ENCODE measurements at regions not wholly inside any gene's neighbourhood (a gene's known extent, or its start where the extent isn't known, plus 50 kb on each side); places are given as distances from the start of the nearest gene placed in this dataset.

GRCh38 chr22:48605125-48605524 is 1222.5 kb downstream of the BRD1 start:
- no peak for DNase-seq

- no peak for DNase-seq
Measured at GRCh38 chr22:48603621-48604320, 1223.9 kb downstream of the BRD1 start.

GRCh38 chr22:48602805-48603518 is 1224.7 kb downstream of the BRD1 start:
- DNase-seq: no peak

DNA sequence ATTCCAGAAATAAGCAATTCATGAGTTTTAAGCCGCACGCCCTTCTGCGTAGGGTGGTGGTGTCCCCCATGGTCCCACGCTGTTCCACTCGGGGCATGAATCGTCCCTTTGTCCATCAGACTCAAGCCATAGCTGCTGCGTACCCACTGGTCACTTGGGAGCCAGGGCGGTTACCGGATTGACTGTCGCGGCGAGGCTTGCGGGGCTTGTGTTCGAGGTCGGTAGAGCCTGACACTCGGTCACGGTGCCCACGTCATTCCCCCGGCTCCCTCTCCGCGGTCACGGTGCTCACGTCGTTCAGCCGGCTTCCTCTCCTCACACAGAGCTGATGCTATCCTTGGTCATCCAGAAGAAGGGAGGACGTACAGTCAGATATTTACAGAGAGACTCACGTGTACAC is 1227.0 kb downstream of the BRD1 start:
- no peak for DNase-seq

DNA sequence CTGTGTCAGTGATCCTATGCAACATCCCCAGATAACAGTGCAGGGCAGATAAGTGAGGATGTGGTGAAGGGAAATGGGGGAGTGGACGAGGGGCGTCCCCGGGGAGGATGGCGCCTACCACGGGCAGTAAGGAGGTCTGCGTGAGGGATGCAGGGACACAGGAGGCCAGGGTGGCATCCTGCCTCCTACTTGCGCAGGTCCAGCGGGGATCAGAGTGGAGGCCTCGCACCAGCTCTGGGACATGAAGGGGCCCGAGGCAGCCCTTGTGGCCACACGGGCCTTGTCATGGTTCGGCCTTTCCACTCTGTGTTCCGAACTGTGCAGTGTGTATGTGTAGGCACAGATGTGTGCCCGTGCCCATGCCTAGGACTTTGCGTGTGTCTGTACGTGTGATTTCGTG is 1227.5 kb downstream of the BRD1 start:
- DNase-seq: no peak

GRCh38 chr22:48599346-48599745 is 1228.3 kb downstream of the BRD1 start:
- DNase-seq: no peak

- no peak for DNase-seq
Measured at GRCh38 chr22:48596111-48596850, 1231.4 kb downstream of the BRD1 start.

- no peak for DNase-seq
Measured at GRCh38 chr22:48595511-48595905, 1232.2 kb downstream of the BRD1 start.

DNA sequence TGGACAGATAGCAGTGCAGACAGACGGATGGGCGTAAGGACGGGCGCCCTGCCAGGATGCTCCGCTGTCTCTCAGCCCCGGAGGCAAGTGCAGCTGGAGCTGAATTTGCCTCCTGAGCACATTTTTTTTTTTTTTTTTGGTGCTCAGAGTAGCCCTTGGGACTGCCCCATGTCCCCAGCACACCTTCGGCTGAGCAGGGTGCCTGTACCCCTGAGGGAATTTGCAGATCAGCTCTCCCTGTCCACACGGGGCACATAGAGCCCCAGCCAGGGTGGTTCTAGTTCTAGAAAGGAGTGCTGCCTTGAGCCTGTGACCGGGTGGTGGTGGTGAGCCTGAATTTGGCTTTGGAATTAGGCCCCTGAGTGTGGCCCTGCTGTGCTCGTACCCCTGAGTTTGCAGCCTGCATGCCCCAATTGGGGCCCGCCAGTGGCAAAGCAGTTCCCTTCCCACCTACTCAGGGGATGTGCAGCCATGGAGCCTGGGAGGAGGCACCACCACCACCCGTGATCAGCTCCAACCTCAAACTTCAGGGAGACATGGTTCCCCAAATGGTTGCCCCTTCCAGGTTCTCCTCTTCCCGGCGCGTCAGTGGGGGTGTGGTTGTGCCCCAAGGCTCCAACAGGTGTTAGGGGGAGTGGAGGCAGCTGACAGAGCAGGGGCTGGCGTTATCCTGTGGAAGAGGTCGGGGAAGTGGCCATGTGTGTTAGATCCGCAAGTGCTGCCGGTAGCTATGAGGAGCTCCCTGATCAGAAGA is 1232.7 kb downstream of the BRD1 start:
- DNase-seq: no peak

DNA sequence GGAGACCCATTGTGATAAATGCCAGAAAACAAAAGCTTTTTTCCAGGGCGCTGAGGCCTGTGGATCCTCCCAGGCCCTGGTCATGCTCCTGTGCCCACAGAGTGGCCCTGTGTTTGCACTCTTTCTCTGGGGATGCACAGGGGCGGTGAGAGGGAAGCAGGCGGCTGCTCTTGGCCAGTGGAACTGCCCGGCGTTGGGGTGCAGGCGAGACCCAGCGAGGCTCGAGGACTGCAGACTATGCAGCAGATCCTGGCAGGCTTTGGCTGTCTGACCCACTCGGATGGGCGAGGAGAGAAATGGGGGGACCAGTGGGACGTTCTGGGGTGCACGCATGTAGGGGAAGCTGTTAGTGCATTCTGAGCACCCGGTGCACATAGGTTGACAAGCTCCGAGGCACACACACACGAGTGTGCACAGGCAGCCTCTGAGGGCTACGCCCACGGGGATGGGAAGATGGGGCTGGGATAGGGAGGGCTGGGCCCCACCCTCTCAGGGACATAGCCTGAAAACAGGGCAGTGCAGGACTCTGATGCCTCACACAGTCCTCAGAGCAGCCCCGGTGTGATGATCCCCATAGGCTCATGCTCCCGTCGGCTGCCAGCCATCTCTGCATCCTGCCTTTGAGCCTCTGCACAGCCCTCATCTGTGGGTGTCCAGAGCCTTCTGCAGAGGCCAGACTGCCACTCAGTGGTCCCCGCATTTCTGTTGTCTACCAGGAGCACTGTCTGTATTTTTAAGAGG is 1233.5 kb downstream of the BRD1 start:
- no peak for DNase-seq

DNA sequence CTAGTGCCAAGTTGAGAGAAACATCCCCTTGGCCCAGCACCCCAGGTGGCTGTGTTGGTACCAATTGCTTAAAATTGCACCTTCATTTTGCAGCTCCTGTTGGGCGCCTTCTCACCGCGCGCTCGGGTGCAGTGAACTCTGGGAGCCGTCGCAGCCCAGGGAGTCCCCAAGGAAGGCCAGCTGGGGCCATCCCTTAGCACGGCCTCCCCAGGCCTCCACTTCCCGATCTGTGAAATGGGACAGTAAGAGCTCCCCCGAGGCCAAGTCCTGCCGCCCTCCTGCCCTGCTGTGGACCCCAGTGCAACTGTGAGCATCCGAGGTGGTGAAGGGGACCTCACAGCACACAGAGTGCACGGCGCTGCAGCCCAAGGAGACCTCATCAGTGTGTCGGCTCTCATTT is 1234.1 kb downstream of the BRD1 start:
- DNase-seq: no peak

DNA sequence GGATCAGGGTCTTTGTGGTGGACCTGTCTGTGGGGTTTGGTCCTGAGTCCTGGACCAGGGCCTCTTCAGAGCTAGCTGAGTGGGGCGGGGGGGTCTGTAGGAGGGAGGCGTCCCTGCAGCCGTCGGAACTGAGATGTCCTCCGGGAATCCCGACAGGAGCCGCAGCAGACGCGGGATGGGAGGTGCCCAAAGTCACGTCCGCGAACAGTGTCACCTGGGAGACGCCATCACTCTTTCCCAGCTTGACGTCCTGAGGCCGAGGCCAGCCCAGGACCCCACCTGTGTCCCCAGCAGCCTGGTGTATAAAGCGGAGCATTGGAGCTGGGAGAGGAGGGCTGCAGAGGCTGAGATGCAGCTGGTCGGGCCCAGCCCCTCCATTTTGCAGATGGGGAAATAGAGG is 1234.7 kb downstream of the BRD1 start:
- no peak for DNase-seq

GRCh38 chr22:48592488-48592887 is 1235.2 kb downstream of the BRD1 start:
- DNase-seq: no peak

- no peak for DNase-seq
Measured at GRCh38 chr22:48592066-48592345, 1235.7 kb downstream of the BRD1 start.

GRCh38 chr22:48591286-48592065 is 1236.2 kb downstream of the BRD1 start:
- DNase-seq: no peak

DNA sequence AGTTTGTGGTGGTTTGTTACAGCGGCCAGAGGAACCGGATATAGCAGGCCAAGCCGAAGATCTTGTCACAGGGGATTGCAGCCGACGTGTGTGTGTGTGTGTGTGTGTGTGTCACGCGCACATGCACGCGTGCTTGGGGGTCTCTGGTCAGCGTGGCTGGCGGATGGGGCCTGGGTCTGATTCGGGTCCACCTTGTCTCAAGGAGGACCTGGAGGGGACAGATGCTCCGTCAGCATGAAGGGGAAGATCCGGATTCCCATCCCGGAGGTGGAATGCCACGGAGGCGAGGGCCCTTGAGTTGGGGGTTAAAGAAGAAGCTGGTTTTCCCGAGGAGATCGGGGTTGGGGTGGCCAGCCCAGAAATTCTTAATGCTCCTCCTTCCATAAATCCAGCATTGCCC is 1237.8 kb downstream of the BRD1 start:
- no peak for DNase-seq

DNA sequence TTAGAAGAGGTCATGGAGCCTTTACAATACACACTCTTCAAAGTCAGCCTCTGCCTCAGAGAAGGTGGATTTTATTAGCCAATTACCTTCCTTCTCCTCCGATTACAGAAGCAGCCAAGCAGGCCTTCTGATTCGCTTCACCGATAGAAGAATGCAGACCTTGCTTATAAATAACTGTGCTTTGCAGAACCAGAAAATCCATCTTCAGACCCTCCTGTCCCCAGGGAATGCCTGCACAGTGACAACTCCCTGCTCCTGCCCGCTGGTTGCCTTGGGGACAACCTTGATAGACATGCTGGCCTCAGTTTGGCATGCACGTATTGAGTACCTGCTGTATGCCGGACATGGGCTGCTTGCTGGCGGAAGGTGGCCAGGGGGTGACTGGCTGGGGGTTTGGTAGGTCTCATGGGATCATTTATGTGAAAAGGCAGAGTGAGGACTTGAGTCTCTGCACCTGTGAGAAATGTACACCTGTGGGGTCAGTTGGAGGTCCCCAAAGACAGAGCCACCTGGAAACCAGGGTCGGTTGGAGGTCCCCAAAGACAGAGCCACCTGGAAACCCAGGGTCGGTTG is 1238.7 kb downstream of the BRD1 start:
- no peak for DNase-seq

GRCh38 chr22:48588151-48588877 is 1239.4 kb downstream of the BRD1 start:
- no peak for DNase-seq

GRCh38 chr22:48587236-48587865 is 1240.3 kb downstream of the BRD1 start:
- no peak for DNase-seq

DNA sequence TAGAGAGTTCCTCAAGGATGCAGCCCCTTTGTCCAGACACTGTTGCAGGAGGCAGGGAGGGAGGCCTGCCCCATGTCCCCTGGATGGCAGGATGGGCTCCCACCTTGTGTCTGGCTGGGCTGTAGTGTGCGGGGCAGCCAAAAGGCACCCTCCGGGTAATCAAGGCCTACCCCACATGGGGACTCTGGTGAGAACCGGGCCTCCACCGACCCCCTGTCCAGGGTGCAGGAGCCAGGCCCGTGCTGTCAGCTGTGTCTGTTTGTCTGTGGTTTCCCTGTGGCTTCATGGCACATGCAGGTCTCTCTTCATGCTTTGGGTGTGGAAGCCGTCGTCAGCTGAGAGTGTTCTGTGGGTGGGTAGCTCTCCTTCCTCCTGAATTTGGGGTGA is 1240.9 kb downstream of the BRD1 start:
- no peak for DNase-seq
